ENCODE measurements at regions not wholly inside any gene's neighbourhood (a gene's known extent, or its start where the extent isn't known, plus 50 kb on each side); places are given as distances from the start of the nearest gene placed in this dataset.

- H3K27ac Mint-ChIP-seq = no peak overlapping the region
- no peaks in the 10 kb centered on the region for H3K36me3 Mint-ChIP-seq (ENCODE audit: low read depth)
- H3K4me3 Mint-ChIP-seq = no peak overlapping the region
- ChIA-PET POLR2A (no interaction called here), CTCF (no interaction called here)
- H3K9me3 Mint-ChIP-seq (ENCODE audit: insufficient read depth) = no peaks in the 10 kb centered on the region
- DNase-seq (no peak), ATAC-seq (no peak)
- H3K4me1 Mint-ChIP-seq (ENCODE audit: low read depth) = no peaks in the 10 kb centered on the region
- peaks cover 17% of the 10 kb centered on the region for H3K27me3 Mint-ChIP-seq (ENCODE audit: low read depth)
These were observed 186.6 kb downstream of the EMX2 start for GRCh38 chr10:117729156-117729555.

GRCh38 chr10:117731121-117731791, 188.7 kb downstream of the EMX2 start:
- no peak overlapping the region for H3K27ac Mint-ChIP-seq
- H3K36me3 Mint-ChIP-seq (ENCODE audit: low read depth) = no peaks in the 10 kb centered on the region
- CTCF ChIA-PET = no interaction called here
- POLR2A ChIA-PET = no interaction called here
- peaks cover 33% of the 10 kb centered on the region for H3K27me3 Mint-ChIP-seq (ENCODE audit: low read depth)
- no peak for DNase-seq
- H3K4me3 Mint-ChIP-seq = no peak overlapping the region
- H3K4me1 Mint-ChIP-seq (ENCODE audit: low read depth) = no peaks in the 10 kb centered on the region
- no peak for ATAC-seq
- no peaks in the 10 kb centered on the region for H3K9me3 Mint-ChIP-seq (ENCODE audit: insufficient read depth)

GRCh38 chr10:117734731-117735405, 192.3 kb downstream of the EMX2 start:
- H3K27me3 Mint-ChIP-seq (ENCODE audit: low read depth) = peaks cover 37% of the 10 kb centered on the region
- H3K4me3 Mint-ChIP-seq = no peak overlapping the region
- no peaks in the 10 kb centered on the region for H3K36me3 Mint-ChIP-seq (ENCODE audit: low read depth)
- no peak for DNase-seq
- H3K27ac Mint-ChIP-seq = no peak overlapping the region
- POLR2A ChIA-PET = no interaction called here
- no peak for ATAC-seq
- H3K4me1 Mint-ChIP-seq (ENCODE audit: low read depth) = no peaks in the 10 kb centered on the region
- H3K9me3 Mint-ChIP-seq (ENCODE audit: insufficient read depth) = no peaks in the 10 kb centered on the region
- CTCF ChIA-PET = interaction anchor here (1.6 kb wide), 1 partner anchor 238 kb away, joined by 3 read pairs; no protein-coding TSS in a partner anchor

DNA sequence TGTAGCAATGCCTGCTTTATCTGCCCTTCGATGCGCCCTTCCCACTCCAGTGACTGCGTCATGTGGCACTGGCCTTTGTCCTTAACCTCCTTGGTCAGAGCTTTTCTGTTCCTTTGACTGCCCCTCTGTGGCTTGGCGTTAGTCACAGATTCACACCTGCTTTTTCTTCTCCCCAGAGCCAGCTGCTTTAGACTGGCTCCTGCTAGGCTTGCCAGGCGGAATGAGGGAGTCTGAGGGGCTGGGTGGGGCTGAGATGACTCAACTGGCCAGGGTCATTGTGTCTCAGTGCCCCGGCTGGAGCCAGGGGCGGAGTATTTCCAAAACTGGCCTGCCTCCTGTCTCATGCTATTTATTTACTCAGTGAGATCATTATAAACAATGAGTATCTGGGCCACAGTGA, 194.1 kb downstream of the EMX2 start:
- no peak for ATAC-seq
- no peaks in the 10 kb centered on the region for H3K36me3 Mint-ChIP-seq (ENCODE audit: low read depth)
- no peaks in the 10 kb centered on the region for H3K4me1 Mint-ChIP-seq (ENCODE audit: low read depth)
- H3K4me3 Mint-ChIP-seq = no peak overlapping the region
- DNase-seq = no peak
- POLR2A ChIA-PET = no interaction called here
- no peaks in the 10 kb centered on the region for H3K9me3 Mint-ChIP-seq (ENCODE audit: insufficient read depth)
- peaks cover 32% of the 10 kb centered on the region for H3K27me3 Mint-ChIP-seq (ENCODE audit: low read depth)
- CTCF ChIA-PET = no interaction called here
- H3K27ac Mint-ChIP-seq = no peak overlapping the region

GRCh38 chr10:117740088-117740487, 197.5 kb downstream of the EMX2 start:
- DNase-seq = no peak
- ChIA-PET POLR2A (no interaction called here), CTCF (no interaction called here)
- no peak for ATAC-seq
- Mint-ChIP-seq H3K4me3 (no peak overlapping the region), H3K27ac (no peak overlapping the region), H3K27me3 (ENCODE audit: low read depth) (peaks cover 14% of the 10 kb centered on the region), H3K9me3 (ENCODE audit: insufficient read depth) (no peaks in the 10 kb centered on the region), H3K36me3 (ENCODE audit: low read depth) (no peaks in the 10 kb centered on the region), H3K4me1 (ENCODE audit: low read depth) (no peaks in the 10 kb centered on the region)

DNA sequence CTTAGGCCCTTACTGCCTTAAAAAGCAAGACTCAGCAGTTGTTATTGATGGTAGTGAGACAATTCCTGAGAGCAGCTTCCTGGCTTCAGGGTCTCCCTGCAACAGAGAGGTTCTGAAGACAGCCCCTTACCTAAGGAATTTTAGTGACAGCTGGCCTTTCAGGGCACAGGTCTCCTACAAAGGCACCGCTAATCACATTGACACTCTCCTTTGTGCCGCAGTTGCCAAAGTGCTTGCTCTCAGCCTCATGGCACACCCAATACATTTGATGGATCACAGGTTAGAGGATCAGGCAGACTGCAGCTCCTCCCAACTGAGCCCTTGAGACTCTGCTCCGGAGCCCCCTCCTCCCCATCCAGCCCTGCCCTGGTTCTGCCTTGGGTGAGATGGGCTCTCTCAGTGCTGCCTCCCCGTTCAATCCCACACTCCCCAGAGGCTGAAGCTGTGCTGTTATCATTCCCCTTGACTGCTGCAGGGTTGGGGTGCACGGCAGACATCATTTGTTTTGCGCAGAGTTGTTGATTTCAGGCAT, 198.2 kb downstream of the EMX2 start:
- POLR2A ChIA-PET = no interaction called here
- ATAC-seq (no peak), DNase-seq (no peak)
- Mint-ChIP-seq H3K4me1 (ENCODE audit: low read depth) (no peaks in the 10 kb centered on the region), H3K9me3 (ENCODE audit: insufficient read depth) (no peaks in the 10 kb centered on the region), H3K27ac (no peak overlapping the region), H3K27me3 (ENCODE audit: low read depth) (peaks cover 7% of the 10 kb centered on the region), H3K36me3 (ENCODE audit: low read depth) (no peaks in the 10 kb centered on the region), H3K4me3 (no peak overlapping the region)
- CTCF ChIA-PET = no interaction called here

DNA sequence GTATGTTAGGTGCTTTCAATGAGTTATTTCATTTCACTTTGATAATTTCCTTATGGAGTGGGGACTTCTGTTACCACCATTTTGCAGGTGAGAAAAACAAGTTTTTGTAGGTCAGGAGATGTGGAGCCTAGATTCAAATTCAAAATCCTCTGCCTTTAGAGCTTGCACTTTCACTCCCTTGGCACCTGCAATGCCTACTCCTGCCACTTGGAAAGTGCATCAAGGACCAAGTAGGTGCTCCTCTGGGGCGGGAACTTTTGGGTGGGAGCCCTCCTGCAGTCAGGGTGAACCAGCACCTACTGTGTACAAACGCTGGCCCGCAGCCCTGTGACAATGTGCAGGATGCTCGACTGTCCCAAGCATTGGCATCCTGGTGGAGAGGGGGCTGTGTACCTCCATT, 199.0 kb downstream of the EMX2 start:
- ChIA-PET POLR2A (no interaction called here), CTCF (no interaction called here)
- Mint-ChIP-seq H3K4me1 (ENCODE audit: low read depth) (no peaks in the 10 kb centered on the region), H3K27ac (no peak overlapping the region), H3K4me3 (no peak overlapping the region), H3K9me3 (ENCODE audit: insufficient read depth) (no peaks in the 10 kb centered on the region), H3K36me3 (ENCODE audit: low read depth) (no peaks in the 10 kb centered on the region), H3K27me3 (ENCODE audit: low read depth) (peaks cover 2% of the 10 kb centered on the region)
- DNase-seq = no peak
- ATAC-seq = no peak

DNA sequence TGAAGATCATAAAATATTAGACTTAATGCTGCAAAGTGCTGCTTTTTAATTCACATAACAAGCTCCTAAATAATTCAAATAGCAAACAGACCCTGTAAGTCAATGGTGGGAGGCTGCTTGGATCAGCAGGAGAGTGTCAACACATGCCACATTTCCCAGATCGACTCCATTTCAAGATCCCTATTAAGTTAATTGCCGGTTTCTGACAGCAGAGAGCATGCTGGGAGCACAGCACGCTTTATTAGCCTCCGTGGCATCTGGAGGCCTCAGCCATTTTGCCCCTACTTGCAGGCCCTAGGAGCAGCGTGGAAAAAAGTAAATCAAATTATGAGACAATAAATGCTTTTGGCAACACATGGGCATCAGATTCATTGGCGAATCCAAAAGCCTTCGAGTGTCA, 201.0 kb downstream of the EMX2 start:
- Mint-ChIP-seq H3K4me3 (no peak overlapping the region), H3K4me1 (ENCODE audit: low read depth) (no peaks in the 10 kb centered on the region), H3K36me3 (ENCODE audit: low read depth) (no peaks in the 10 kb centered on the region), H3K27me3 (ENCODE audit: low read depth) (no peaks in the 10 kb centered on the region), H3K9me3 (ENCODE audit: insufficient read depth) (no peaks in the 10 kb centered on the region), H3K27ac (no peak overlapping the region)
- DNase-seq = no peak
- POLR2A ChIA-PET = no interaction called here
- CTCF ChIA-PET = no interaction called here
- no peak for ATAC-seq

GRCh38 chr10:117745301-117745700, 202.8 kb downstream of the EMX2 start:
- POLR2A ChIA-PET = no interaction called here
- no peaks in the 10 kb centered on the region for H3K4me1 Mint-ChIP-seq (ENCODE audit: low read depth)
- no peaks in the 10 kb centered on the region for H3K27me3 Mint-ChIP-seq (ENCODE audit: low read depth)
- H3K9me3 Mint-ChIP-seq (ENCODE audit: insufficient read depth) = no peaks in the 10 kb centered on the region
- H3K4me3 Mint-ChIP-seq = no peak overlapping the region
- CTCF ChIA-PET = no interaction called here
- no peaks in the 10 kb centered on the region for H3K36me3 Mint-ChIP-seq (ENCODE audit: low read depth)
- no peak overlapping the region for H3K27ac Mint-ChIP-seq
- DNase-seq = no peak
- no peak for ATAC-seq

- Mint-ChIP-seq H3K27ac (no peak overlapping the region), H3K9me3 (ENCODE audit: insufficient read depth) (no peaks in the 10 kb centered on the region), H3K27me3 (ENCODE audit: low read depth) (no peaks in the 10 kb centered on the region), H3K4me3 (no peak overlapping the region), H3K36me3 (ENCODE audit: low read depth) (no peaks in the 10 kb centered on the region), H3K4me1 (ENCODE audit: low read depth) (no peaks in the 10 kb centered on the region)
- POLR2A ChIA-PET = interaction anchor here (0.6 kb wide), 1 partner anchor 384 kb away, joined by 3 read pairs; no protein-coding TSS in a partner anchor
- no peak for DNase-seq
- ATAC-seq = no peak
- CTCF ChIA-PET = no interaction called here
These were observed 204.2 kb downstream of the EMX2 start for GRCh38 chr10:117746541-117747448.

DNA sequence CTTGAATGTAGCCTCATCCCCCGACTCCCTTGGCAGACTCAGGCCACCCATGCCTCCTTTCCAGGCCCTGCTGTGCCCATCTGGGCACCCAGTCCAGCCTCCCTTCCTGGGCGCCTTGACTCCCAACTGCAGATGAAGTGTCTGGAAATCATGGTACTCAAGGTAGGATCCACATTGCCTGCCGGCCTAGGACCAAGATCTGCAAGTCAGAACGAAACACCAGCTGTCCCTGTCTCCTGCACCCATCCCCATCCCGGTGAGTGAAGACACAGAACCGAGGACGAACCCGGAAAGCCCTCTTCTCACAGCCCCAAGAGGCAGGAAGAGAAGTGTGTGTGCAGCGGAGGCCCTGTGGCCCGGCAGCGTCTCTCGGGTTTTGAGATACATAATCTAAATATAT, 205.1 kb downstream of the EMX2 start:
- Mint-ChIP-seq H3K27me3 (ENCODE audit: low read depth) (no peaks in the 10 kb centered on the region), H3K4me1 (ENCODE audit: low read depth) (no peaks in the 10 kb centered on the region), H3K4me3 (no peak overlapping the region), H3K9me3 (ENCODE audit: insufficient read depth) (no peaks in the 10 kb centered on the region), H3K27ac (no peak overlapping the region), H3K36me3 (ENCODE audit: low read depth) (no peaks in the 10 kb centered on the region)
- ChIA-PET POLR2A (interaction anchor here (0.6 kb wide), 1 partner anchor 384 kb away, joined by 3 read pairs; no protein-coding TSS in a partner anchor), CTCF (no interaction called here)
- DNase-seq (no peak), ATAC-seq (no peak)

GRCh38 chr10:117748058-117748457, 205.5 kb downstream of the EMX2 start:
- Mint-ChIP-seq H3K27me3 (ENCODE audit: low read depth) (no peaks in the 10 kb centered on the region), H3K9me3 (ENCODE audit: insufficient read depth) (no peaks in the 10 kb centered on the region), H3K4me3 (no peak overlapping the region), H3K36me3 (ENCODE audit: low read depth) (no peaks in the 10 kb centered on the region), H3K4me1 (ENCODE audit: low read depth) (no peaks in the 10 kb centered on the region), H3K27ac (no peak overlapping the region)
- DNase-seq (no peak), ATAC-seq (no peak)
- ChIA-PET POLR2A (no interaction called here), CTCF (no interaction called here)
